ENCODE measurements at regions not wholly inside any gene's neighbourhood (a gene's known extent, or its start where the extent isn't known, plus 50 kb on each side); places are given as distances from the start of the nearest gene placed in this dataset.
"Not testable (repeated sequence)": the region's sequence is repeated elsewhere in the genome, so short reads cannot be mapped to it uniquely, and the experiment has no call there.

DNA sequence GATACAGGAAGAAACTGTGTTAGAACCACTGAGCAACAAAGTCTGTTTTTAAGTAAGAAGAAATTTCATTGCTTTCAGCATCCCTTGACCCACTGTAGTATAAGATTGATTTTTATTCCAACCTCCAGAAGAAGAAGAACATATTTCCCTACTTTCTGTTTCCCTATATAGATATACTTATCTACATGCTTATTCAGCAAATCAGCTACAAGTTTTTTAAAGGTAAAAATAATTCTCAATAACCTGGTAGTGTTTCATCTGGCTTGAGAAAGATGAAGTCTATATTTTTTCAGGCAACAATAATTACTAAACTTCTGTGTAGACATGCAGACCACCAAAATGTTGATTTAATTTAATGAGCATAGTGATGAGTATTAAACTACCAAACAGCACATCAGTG, 201.0 kb downstream of the OSTF1 start:
- no peak for DNase-seq

DNA sequence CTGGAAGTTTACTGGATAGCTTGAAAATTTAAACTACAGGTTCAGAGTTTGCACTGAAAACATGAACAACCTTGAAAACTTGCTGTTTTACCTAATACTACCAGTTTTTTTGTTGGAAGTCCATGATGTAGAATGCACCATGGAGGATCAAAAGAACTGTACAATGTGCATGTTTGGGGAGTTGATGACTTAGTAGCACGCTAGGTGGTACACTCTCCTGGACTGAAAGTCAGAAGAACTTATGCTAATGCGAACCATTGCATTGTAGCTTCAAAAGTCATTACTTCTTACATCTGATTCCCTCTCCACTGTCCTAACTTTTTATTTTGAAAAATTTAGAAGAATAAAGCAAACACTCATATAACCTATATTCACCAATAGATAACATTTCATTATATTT, 211.0 kb downstream of the OSTF1 start:
- no peak for DNase-seq

DNA sequence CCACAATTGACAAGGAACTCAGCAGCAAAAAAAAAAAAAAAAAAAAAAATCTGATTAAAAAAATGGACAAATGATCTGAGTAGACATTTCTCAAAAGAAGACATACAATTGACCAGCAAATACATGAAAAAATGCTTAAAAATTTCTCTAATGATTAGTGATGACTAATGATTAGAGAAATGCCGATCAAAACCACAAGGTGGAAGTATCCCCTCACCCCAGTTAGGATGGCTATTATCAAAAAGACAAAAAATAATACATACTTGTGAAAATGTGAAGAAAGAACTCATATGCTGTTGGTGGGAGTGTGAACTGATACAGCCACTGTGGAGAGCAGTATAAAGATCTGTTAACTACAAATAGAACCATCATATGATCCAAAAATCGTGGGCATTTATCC, 245.3 kb downstream of the OSTF1 start:
- no peak for DNase-seq

DNA sequence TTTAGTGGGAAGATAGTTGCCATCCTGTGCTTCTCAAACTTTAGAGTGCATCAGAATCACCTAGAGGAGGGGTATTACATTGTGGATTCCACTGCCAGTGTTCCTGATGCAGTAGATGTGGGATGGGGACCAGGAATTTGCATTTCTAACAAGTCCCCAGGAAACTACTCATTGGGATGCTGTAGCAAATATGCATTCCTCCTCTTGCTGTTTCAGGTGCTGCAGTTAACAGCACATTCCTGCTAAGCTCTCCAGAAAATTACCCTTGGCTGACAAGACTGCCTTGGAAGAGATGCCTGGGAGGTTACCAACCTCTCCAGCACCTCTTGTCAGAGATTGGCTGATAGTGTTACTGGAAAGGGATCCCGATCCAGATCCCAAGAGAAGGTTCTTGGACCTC, 270.5 kb downstream of the OSTF1 start:
- no peak for DNase-seq

- no peak for DNase-seq
Measured at GRCh38 chr9:75359638-75360037, 271.3 kb downstream of the OSTF1 start.

DNA sequence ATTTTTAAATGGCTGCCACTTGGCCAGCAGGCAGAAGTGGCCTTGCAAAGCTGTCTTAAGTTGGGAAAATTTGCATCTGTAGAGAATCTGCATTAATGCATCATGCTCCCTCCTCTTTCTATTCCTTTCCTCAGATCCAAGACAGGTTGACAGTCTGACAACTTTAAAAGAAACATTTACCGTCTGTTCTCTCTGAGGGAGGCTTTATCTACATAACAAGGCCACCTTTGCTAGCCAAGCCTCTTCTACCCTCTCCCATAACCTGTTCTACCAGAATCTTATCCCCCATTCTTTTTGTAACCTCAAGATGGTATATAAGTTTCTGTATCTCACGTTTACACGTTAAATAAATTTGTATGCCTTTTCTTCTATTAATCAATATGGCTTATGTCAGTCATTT, 271.9 kb downstream of the OSTF1 start:
- DNase-seq = no peak

- not testable (repeated sequence) for DNase-seq
Measured at GRCh38 chr9:75362446-75362845, 274.1 kb downstream of the OSTF1 start.

DNA sequence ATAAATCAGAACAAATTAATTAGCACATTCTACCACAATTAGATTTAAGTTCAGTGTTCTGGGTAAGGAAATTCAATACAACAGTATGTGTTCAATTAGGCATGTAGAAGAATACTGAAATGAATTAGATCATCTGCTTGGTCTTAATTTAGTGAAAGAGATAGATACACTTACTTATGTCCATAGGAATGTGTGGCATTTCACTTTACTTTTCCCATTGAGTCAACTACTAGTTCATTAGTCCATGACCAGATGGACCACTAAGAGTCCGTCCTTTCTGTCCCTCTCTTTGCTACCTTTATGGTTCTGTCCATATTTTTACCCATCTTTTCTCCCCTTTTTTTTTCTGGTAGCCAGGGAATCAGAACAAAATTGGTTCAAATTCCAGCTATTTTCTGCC, 276.9 kb downstream of the OSTF1 start:
- no peak for DNase-seq

DNA sequence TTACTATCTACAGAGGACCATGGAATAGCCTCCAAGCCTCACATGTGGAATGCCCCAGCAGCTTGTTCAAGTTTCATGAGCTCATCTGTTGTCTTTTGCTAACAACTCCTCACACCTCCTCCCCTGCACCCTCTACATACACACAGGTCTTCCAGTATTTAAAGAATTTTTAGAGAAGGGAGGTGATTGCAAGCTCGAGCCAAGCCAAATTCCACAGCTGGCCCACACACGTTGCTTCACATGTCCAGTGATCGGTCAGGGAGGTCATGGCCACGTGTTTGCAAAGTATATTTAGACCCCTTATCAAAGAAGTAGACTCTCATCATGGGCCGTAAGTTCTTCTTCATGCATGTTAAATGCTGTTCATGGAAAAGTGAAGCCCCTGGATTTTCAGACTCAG, 281.7 kb downstream of the OSTF1 start:
- DNase-seq = no peak

- no peak for DNase-seq
Measured at GRCh38 chr9:75372499-75373268, 284.4 kb downstream of the OSTF1 start.

DNA sequence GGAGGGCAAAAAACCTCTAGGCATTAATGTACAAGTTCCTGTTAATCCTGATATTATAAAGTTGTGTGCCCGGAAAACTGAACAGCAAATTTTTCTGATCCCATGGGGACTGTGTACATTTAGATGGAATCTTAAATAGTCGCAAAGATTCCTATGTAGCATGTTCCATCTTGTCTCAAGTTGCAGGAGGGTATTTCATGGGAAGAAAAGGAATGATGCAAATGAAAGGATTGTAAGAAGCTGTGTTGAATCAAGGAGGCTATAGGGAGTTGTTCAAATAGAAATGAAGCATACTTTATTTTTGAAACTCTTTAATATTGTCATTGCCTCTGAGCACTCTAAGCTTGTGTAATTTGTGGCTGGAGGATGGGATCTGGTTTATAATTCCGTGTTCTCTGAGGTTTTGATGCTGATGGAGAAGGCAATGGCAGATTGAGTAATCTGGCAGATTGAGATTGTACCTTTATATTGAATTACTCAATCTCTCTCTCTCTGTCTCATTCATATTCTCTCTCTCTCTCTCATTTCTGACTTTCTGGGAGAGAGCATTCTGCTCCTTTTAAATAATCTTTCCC, 288.5 kb downstream of the OSTF1 start:
- DNase-seq = no peak

DNA sequence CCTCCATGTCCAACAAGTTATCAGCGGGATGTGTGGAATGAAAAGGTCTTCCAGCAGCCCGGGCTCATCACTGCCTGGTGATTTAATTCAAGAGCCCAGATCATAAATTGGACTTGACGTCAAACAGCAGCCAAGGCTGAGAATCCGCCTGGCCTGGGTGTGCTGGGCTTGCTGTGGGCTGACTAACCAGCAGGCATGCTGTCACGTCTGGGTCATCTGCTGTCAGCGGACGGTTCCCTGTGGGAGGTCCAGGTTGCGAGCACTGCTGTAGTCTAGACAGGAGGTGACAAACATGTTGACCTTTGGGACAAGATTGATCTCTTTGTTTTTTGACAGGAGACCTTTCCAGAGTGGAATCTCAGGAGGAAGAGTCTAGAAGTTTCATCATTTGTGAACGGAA, 289.7 kb downstream of the OSTF1 start:
- no peak for DNase-seq

GRCh38 chr9:75378926-75379325, 290.6 kb downstream of the OSTF1 start:
- DNase-seq = no peak

GRCh38 chr9:75382126-75382525, 293.8 kb downstream of the OSTF1 start:
- no peak for DNase-seq

DNA sequence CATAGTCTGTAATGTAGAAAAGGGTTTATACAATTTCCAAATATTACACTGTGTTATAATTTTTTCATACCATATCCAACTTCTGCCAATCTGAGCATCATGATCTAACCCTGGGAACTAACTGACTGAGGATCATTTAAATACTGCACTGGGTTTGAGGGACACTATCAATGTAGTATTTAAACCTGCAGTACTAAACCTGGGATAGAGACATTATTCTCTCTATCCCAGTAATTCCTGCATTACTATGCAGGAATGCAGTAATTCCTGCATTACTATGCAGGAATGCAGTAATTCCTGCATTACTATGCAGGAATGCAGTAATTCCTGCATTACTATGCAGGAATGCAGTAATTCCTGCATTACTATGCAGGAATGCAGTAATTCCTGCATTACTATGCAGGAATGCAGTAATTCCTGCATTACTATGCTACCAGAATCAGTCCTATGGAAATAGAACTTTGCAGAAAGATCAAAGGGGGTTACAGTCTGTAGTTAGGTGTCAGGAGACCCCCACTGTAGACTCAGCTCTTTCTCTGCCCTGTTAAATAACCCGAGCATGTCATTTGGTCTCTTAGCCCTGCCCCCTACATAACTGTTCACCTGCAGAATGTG, 295.2 kb downstream of the OSTF1 start:
- DNase-seq = not testable (repeated sequence)

GRCh38 chr9:75385236-75385635, 296.9 kb downstream of the OSTF1 start:
- DNase-seq = no peak

- no peak for DNase-seq
Measured at GRCh38 chr9:75389101-75389500, 300.8 kb downstream of the OSTF1 start.

DNA sequence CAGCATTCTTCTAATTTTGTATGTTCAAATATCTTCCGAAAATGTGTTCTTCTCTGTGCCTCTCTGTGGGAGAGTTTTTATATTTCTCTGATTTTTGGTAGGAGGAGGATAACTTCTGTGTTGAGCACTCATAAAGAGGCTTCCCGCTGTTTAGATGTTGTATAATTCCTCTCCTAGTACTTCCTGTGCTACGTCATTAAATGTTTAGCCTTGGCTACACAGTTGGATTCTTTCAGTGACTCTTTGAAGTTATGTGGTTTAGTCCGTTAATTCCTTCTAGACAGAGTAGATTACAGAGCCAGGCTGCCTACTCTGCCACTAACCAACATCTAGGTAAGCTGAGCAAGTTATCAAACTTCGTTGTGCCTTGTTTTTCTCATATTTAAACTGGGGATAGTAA, 302.6 kb downstream of the OSTF1 start:
- DNase-seq = no peak

- DNase-seq = no peak
Measured at GRCh38 chr9:75391497-75391896, 303.2 kb downstream of the OSTF1 start.

DNA sequence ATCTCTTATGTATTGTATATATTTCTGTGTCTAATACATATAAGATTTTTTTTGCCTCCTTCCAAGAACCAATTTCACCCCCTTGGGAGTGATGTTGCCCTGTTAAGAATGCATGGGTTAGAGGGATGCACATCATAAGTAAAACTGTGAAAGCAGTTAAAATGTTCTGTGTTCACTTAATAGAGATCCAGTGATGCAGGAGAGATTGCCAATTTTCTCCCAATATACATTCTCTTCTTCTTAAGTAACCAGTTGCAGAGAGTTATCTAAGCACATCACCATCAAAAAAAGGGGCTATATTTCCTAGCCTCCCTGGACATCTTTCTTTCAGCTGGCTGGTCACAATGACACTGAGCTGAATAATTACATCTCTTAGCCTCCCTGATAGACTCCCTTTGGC, 307.0 kb downstream of the OSTF1 start:
- DNase-seq = no peak

DNA sequence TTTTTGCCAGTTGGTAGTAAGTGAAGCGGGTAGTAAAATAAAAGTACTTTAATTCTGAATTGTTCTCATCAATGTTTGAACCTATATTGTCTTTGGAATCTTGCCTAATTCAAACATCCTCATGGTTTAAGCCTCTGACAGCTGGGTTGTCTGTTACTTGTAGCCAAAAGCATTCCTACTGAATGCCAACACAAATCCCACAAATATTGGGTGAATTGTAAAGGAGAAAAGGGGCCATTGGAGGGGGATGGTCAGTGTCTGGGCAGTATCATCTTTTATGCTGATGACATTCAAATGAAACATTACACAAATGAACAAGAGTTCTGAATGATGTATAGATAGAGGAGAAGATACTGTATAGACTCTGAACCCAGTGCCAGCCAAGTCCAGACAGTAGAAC, 309.5 kb downstream of the OSTF1 start:
- no peak for DNase-seq

- DNase-seq = no peak
Measured at GRCh38 chr9:75408391-75408790, 320.1 kb downstream of the OSTF1 start.

DNA sequence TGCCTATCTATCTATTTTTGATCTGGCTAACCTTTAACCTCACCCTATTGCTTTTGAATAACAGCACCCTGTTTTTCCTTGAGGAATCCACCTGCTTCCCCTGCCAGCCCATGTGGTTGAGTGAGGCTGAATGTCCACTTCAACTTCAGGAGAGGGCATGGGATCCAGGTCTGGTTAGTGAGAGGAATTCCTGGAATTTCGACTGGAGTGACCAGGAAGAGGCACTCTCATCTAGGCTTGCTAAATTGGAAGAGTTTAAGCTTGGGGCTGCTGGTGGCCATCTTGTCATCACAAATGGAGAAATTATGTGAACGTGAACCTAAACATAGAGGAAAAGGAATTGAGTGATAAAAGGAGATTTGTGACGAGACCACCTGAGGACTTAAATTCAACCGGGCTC, 322.1 kb downstream of the OSTF1 start:
- DNase-seq = no peak

GRCh38 chr9:75414371-75415160, 326.3 kb downstream of the OSTF1 start:
- no peak for DNase-seq
